ENCODE measurements at regions not wholly inside any gene's neighbourhood (a gene's known extent, or its start where the extent isn't known, plus 50 kb on each side); places are given as distances from the start of the nearest gene placed in this dataset.

DNA sequence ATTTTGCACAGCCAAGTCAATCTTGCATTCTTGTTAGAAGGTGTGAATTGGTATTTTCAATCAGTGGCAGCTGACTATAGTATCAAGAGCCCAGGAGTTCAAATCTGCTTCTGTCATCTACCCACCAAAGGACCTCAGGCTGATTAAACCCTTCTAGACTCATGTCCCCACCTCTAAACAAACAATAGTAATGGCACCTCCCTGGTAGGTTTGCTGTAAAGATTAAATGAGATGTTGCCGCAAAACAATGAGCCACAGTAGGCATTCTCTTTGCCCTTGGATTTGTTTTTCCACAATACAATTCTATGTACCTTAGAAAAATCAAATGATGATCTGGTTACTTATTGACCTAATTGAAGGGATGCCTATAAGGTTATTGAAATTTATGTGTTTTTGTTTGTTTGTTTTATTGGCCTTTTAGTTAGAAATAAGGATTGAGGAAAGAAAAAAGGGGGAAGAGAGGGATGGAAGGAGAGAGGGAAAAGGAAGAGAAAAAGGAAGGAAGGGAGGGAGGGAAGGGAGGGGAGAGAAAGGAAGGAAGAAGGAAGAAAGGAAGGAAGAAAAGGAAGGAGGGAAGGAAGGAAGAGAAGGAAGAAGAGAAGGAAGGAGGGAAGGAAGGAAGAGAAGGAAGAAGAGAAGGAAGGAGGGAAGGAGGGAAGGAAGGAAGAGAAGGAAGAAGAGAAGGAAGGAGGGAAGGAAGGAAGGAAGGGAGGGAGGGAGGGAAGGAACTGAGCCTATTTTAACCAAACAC lies 110.7 kb downstream of the ETS2 start:
- TF ChIP-seq, protein P1, sequence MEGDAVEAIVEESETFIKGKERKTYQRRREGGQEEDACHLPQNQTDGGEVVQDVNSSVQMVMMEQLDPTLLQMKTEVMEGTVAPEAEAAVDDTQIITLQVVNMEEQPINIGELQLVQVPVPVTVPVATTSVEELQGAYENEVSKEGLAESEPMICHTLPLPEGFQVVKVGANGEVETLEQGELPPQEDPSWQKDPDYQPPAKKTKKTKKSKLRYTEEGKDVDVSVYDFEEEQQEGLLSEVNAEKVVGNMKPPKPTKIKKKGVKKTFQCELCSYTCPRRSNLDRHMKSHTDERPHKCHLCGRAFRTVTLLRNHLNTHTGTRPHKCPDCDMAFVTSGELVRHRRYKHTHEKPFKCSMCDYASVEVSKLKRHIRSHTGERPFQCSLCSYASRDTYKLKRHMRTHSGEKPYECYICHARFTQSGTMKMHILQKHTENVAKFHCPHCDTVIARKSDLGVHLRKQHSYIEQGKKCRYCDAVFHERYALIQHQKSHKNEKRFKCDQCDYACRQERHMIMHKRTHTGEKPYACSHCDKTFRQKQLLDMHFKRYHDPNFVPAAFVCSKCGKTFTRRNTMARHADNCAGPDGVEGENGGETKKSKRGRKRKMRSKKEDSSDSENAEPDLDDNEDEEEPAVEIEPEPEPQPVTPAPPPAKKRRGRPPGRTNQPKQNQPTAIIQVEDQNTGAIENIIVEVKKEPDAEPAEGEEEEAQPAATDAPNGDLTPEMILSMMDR (IDR thresholded peaks at IDR 0.05): no peak
- TF ChIP-seq ZFX (IDR thresholded peaks at IDR 0.05; ENCODE audit: borderline replicate concordance): no peak

Data from 22Rv1 (cell line).